NCI-H1694 (cell line): ENCODE measurements at regions not wholly inside any gene's neighbourhood (a gene's known extent, or its start where the extent isn't known, plus 50 kb on each side); places are given as distances from the start of the nearest gene placed in this dataset.

Experiments
- DNase-seq: peaks from one replicate; lab custom pipeline; 2025; lab: John Stamatoyannopoulos, UW

GRCh38 chr18:28606686-28607085 is 429.8 kb upstream of the CDH2 start:
- DNase-seq, result no peak

DNA sequence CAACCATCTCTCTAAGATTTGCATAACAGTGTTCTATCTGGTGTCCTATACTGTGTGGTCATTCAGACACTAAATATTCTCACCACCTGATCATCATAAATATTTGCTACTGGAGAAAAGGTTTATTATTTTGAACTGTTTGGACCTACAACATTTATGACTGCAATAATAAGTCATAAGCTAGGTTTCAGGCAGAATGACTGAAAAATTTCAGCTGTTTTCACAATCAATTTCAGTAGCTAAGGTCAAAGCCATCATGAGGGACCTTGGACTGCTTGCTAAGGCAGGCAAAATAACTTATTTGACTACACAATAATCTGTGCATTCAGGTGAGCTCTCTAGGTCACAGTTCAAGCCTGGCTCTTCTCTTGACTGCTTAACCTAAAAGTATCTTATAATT is 425.5 kb upstream of the CDH2 start:
- DNase-seq, result no peak

GRCh38 chr18:28594034-28594433 is 417.1 kb upstream of the CDH2 start:
- no peak for DNase-seq

DNA sequence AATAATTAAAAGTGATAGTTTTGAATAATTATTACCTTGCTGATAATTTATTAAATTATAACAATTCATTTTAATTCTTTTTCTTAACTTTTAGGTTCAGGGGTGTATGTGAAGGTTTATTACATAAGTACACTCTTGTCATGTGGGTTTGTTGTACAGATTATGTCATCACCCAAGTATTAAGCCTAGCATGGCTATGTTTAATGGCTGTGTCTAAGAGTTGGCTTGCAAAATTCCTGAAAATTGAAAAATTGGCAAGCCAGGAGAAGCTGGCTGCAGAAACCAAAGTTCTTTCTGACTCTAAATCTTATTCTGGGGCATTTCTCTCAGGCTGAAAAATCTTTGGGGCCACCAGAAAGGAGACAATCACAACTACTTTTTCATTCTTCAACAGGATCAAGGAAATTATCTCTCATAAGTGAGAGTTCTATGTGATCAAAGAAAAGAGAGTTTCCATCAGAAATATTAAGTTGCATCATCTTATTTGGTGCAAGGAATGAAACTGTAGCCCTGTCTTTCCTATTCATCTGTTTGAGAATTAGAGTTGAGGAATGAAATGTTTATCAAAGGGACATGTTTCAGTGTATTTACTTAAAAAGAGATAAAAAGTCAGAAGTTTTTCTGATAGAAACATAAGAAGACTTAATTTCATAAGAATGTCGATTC is 412.1 kb upstream of the CDH2 start:
- DNase-seq, result no peak

GRCh38 chr18:28584731-28585130 is 407.8 kb upstream of the CDH2 start:
- DNase-seq, result no peak

DNA sequence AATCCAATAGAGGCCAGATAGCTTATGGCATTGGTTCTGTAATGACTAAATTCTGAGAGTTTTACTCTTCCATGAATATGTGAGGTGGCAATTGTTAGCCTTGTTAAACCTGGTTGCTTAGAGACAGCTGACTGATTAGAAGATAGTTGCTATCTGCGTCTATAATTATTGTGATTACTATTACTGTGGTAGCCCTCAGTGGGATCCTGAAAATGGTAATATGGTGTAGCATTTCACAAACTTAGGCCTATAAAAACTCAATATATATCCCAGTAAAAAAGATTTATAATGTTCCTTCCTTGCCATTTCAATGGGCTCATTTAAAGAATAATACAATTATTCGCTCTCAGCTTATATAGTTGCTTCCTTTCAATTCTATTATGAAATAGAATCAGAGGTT is 405.8 kb upstream of the CDH2 start:
- DNase-seq, result no peak

DNA sequence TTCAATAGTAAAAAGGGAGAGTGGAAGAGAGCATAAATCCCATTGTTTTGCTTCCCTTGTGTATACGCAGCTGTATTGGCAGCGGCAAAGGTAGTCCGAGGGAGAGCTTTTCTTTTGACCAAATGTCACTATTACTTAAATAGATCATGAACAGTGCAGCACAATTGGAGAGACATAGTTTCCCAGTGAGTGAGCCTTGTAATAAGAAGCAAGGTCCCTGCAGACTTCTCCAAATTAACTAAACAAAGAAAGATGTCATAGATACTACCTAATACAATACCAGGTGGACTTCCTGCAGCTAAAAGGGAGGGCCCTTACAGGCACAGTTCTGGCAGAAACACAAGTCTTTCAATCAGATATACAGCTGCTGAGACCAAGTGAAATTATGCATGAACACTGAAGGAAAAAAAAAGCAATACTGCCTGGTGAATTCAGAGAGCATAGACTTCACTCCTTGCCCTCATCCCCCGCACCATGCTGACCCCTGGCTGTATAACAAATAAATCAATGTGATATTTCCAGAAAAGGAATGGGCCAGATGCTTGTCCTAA is 404.7 kb upstream of the CDH2 start:
- no peak for DNase-seq

- DNase-seq, result no peak
Measured at GRCh38 chr18:28576941-28577340, 400.0 kb upstream of the CDH2 start.

GRCh38 chr18:28575123-28575522 is 398.2 kb upstream of the CDH2 start:
- no peak for DNase-seq

DNA sequence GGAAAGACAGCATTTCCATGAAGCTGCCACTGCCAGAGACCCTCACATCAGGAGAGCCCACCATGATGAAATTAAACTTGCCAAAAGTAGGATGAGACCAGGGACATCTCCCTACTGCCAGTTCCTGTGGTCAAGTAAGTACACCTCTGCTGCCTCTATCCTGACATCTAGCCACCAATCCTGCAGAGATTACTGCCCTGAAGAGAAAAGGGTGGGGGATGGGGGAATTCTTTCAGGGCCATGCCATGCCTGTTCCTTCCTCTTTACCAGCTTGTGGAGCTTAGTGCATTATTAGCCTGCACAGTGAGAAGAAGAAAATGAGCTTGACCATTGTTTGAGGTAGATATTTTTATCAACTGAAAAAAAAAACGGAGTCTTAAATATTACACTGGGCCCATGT is 397.2 kb upstream of the CDH2 start:
- no peak for DNase-seq

DNA sequence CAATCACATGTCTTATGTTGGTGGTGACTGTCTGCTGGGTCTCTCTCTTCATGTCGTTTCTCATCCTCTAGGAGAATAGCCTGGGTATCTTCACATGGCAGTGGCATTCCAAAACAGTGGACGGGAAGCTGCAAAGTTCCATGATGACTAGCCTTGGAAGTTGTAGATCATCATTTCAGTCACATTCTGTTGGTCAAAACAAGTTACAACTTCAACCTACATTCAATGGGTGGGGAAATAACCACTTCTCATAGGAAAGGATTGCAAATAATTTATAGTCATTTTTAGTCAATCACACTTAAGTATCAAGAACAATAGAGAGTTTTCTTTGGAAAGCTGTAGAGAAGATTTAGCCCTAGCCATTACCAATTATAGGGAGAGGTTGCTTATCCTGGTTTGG is 395.0 kb upstream of the CDH2 start:
- no peak for DNase-seq

- DNase-seq, result no peak
Measured at GRCh38 chr18:28560331-28560730, 383.4 kb upstream of the CDH2 start.

DNA sequence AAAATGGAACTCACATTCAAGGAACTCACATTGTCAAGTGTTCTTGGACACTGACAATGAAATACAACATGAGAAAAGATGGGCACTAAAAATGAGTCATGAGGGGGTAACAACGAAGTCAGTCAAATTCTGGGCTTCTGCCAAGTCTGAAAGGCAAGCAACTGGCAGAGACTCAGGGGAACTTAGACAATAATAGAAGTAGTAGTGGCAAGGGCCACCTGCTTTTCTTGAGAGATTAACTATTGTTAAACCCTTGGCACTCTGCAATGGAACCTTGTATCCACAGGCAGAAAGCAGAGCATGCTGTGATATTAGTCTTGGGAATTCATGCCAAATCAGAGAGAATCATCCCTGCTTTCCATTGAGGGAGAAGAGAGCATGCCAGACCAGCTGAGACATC is 382.6 kb upstream of the CDH2 start:
- no peak for DNase-seq

- no peak for DNase-seq
Measured at GRCh38 chr18:28541934-28542333, 365.0 kb upstream of the CDH2 start.

DNA sequence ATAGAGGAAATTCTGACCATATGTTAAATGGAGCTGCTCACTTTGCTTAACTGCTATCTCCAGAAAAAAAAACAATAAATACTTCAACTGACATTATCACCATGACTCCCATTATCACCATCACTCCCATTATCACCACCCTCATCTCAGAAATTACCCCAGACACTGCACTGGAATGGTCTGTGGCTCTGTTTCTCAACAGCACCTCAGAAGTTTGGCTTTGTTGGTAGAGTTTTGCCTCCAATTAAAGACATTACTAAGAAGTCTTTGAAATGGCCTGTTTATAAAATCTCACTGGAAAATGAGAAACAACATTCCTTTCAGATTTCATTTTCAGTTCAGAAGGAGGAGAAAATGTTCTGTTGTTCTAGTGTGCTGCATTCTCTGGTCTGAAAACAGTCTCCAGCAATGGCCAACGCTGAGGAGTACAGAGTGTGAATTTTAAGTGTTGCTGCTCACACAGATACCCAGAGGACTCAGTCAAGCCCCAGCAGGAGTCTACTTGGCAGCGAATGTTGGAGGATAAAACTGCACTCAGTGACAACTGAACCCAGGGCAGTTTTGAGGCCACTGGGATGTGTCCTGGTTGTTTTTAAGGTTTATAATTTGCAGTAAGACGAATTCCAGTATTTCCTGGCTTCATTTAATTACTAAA is 364.5 kb upstream of the CDH2 start:
- DNase-seq, result no peak

GRCh38 chr18:28529644-28530043 is 352.7 kb upstream of the CDH2 start:
- DNase-seq, result no peak

DNA sequence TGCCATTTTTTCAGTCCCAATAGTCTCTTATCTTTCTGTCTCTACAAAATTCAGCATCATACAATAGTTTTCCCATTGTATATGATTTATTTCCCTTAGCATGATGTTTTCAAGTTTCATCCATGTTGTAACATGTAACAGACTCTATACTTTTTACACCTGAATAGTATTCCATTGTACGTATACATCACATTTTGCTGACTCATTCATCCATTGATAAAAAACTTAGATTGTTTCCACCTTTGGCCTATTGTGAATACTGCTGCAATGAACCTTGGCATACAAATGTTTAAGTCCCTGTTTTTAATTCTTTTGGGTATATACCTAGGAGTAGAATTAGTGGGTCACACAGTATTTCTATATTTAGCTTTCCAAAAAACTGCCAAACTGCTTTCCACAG is 349.3 kb upstream of the CDH2 start:
- no peak for DNase-seq

DNA sequence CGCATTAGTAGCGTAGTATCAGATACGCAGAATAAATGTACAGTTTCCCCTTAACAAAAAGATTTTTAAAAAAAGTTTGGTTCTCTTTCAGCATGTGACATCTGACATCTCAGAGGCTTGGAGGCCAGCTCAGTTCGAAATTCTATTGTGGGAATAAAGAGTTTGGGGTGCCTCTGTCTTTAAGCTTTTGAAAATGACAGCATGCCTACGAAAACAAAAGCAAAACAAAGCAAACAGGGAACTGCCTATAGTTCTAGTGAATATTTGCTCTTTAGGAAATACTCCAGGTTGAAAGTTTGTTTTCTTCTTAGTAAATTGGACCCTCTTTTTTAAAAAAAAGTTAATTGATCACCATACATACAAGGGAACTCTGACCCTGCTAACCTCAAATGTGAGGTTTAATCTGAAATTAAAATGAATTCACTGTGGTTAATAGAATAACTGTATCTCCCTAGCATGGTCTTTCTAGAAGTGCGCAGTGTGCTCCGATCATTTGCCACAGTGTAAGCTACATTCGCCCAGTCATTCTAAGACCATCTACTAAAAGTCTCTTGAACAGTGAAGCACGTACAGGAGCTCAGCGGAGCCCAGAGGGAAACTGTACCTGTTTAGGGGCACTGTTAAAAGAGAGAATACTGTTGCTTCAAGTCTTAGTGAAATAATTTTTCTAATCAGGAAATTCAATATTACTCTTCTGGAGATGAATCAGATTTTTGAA is 347.0 kb upstream of the CDH2 start:
- no peak for DNase-seq

- no peak for DNase-seq
Measured at GRCh38 chr18:28522236-28522635, 345.3 kb upstream of the CDH2 start.

DNA sequence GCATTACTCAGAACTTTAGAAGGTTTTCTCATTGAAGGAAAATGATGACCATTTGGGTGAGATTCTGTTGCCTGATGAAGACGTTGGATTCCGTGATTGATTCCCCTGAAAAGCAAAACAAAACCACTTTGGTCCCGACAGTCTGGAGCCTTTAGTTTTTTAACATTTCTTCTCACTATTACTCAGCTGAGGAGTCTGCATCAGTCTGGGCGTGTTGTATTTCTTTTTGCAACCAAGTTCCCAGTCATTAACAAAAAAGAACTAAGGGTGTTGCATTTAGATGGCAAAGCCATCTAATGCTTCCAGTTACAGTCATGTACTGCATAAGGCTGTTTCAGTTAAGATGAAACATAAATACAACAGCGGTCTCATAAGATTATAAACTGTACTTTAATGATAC is 343.1 kb upstream of the CDH2 start:
- DNase-seq, result no peak

DNA sequence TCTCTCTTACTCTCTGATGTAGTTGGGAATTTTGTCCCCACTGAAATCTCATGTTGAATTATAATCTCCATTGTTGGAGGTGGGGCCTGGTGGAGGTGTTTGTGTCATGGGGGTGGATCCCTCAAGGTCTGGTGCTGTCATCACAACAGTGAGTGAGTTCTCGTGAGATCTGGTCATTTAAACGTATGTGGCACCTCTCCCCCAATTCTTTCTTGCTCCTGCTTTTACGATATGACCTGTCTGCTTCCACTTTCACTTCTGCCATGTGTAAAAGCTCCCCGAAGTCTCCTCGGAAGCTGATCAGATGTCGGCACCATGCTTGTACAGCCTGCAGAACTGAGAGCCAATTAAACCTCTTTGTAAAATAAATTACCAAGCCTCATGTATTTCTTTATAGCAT is 337.8 kb upstream of the CDH2 start:
- no peak for DNase-seq

GRCh38 chr18:28512357-28512756 is 335.4 kb upstream of the CDH2 start:
- no peak for DNase-seq

DNA sequence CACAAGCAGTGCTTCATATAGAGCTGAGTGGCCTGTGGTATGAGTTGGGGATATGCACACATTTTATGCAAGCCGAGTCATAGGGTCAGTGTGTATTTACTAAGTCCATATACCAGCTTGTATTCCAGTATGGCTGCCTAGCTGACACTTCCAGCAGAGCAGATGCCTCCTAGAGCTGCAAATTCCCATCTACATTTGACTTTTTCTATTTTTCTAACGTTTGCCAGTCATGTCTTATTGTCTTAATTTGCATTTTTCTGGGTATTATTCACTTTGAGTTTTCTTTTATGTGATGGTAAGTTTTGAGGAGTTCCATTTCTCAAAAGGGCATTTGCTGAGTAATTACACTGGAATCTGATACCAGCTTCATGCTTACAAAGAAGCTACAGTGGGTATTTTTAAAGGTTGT is 334.5 kb upstream of the CDH2 start:
- no peak for DNase-seq
